GM21786 (cell line): ENCODE measurements at regions not wholly inside any gene's neighbourhood (a gene's known extent, or its start where the extent isn't known, plus 50 kb on each side); places are given as distances from the start of the nearest gene placed in this dataset.

Source experiments
- ATAC-seq: cut with Tn5 transposase; IDR thresholded peaks from one replicate; pipeline ENCODE4 v1.9.1; 2021; ENCODE audit not compliant: unreplicated experiment

DNA sequence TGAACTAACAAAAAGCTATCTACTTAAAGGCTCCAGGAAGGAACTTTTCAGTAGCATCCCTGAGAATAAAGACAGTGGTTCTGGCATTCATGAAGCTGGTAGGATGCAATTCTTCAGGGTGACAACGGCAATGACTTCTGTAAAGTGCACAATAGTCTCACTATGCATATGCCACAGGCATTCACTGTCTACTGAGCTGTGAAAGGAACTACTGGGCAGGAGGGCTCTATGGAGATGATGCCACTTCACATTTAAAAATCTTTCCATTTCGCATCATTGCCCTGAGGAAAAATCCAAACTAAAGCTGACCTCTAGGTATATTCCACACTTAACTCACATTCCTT, 2020.6 kb upstream of the PCDH20 start:
- no peak for ATAC-seq

DNA sequence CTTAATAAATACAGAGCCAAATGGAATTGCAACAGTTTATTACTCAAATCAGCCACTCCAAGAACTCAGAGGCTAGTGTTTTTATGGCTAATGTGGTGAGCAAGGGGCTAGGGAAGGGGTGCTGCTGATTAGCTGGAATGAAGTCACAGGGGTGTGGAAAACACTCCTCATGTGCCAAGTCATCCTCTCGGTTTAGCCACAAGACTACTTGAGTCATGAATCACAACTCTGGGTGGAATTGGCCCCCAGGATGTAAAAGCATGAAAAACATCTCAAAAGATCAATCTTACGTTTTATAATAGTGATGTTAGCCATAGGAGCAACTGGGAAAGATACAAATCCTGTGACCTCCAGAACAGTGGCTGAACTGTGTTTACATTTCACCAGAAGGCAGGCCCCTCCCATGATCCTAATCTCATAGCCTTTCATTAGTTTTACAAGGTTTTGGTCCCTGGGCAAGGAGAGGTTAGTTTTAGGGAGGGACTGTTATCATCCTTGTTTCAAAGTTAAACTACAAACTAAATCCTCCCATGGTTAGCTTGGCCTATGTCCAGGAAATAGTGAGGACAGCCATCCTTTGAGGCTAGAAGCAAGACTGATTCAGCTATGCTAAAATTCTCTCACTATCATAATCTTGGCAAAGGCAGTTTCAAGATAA, 2020.1 kb upstream of the PCDH20 start:
- ATAC-seq = no peak

- no peak for ATAC-seq
These were observed 2018.0 kb upstream of the PCDH20 start for GRCh38 chr13:63433546-63434150.

GRCh38 chr13:63427170-63427569, 2011.5 kb upstream of the PCDH20 start:
- no peak for ATAC-seq

DNA sequence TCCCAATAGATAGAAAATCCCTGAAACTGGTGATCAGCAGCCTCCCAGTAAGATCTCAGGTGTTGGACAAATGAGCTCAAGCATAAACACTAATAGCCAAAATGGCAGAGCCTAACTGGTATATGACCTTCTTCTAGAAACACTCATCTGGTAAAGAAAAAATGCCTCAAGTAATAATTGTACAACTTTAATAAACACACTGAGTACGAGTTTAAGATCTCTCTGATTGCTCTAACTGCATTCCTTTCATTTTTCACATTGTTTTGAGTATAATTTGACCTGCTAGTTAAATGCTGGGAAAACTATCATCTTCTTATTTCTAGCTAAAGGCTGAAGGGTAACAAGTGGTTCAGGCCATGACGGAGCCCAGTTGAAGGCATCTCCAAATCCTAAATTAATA, 2009.5 kb upstream of the PCDH20 start:
- ATAC-seq = no peak

- no peak for ATAC-seq
These were observed 2005.5 kb upstream of the PCDH20 start for GRCh38 chr13:63421123-63421522.

- no peak for ATAC-seq
These were observed 2005.0 kb upstream of the PCDH20 start for GRCh38 chr13:63420685-63421084.

GRCh38 chr13:63414247-63414646, 1998.6 kb upstream of the PCDH20 start:
- ATAC-seq = no peak

DNA sequence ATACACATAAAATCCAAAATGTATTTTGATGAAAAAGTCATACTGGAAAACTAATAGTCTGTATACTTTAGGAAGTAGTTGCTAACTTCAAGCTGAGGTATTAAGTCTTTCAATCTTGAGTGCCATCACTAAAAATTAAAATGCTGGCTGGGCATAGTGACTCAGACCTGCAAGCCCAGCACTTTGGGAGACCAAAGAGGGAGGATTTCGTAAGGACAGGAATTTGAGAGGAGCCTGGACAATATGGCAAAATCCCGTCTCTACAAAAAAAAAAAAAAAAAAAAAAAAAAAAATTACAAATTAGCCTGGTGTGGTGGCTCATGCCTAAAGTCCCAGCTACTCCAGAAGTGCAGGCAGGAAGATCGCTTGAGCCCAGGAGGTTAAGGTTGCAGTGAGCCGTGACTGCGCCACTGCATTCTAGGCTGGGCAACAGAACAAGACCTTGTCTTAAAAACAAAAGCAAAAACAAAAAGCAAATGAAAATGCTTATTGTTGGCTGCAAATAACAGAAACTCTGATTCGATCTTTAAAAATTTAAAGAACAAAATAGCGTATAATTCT, 1994.2 kb upstream of the PCDH20 start:
- no peak for ATAC-seq

GRCh38 chr13:63408331-63409189, 1992.9 kb upstream of the PCDH20 start:
- no peak for ATAC-seq

- ATAC-seq = no peak
These were observed 1988.1 kb upstream of the PCDH20 start for GRCh38 chr13:63403733-63404132.

GRCh38 chr13:63396746-63397145, 1981.1 kb upstream of the PCDH20 start:
- ATAC-seq = no peak

DNA sequence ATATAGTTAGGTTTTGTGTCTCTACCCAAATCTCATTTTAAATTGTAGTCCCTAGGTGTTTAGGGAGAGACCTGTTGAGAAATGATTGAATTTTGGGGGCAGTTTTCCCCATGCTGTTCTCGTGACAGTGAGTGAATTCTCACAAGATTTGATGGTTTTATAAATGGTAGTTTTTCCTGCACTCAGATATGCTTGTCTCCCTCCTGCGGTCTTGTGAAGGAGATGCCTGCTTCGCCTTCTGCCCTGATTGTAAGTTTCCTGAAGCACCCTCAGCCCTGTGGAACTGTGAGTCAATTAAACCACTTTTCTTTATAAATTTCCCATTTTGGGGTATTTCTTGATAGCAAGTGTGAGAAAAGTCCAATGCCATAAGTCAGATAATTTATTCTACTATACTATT, 1977.5 kb upstream of the PCDH20 start:
- ATAC-seq = no peak

- no peak for ATAC-seq
These were observed 1974.1 kb upstream of the PCDH20 start for GRCh38 chr13:63389756-63390155.

- no peak for ATAC-seq
These were observed 1965.6 kb upstream of the PCDH20 start for GRCh38 chr13:63381078-63381859.

GRCh38 chr13:63377986-63378385, 1962.3 kb upstream of the PCDH20 start:
- no peak for ATAC-seq

- ATAC-seq = no peak
These were observed 1954.5 kb upstream of the PCDH20 start for GRCh38 chr13:63370101-63370500.

- ATAC-seq = no peak
These were observed 1952.0 kb upstream of the PCDH20 start for GRCh38 chr13:63367522-63368198.

DNA sequence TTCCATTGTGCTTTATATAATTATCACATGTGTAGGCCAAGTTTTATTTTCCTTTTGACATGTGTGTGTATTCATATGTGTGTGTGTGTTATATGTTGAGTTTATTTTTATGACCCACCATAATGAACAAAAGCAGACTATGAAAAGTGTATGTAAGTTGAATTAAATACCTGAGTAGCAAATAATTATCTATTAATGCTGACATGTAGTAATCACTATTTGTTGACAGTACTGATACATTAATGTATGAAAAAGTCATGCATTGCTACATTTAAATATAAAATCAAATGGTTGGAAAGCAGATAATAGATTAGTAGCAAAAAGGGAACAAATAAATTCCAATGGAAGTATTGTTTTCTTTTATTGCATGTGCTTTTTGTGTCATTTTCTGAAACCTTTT, 1948.5 kb upstream of the PCDH20 start:
- ATAC-seq = no peak

DNA sequence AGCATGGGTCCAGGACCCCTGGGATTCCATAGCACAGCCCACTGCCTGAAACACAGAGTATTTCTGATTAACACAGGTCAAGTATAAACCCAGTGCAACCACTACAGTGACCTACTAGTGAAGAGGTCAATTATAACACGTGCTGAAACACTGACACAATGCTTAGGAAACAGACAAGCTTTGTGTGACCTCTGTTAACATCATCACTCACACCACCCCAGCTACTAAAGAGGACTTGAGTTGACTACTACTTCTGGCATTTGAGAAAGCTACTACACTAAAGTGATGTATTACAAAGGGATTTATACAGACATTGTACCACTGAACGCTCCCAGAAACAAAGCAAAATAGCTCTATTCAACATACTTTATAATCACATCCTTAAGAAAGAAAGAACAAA, 1935.9 kb upstream of the PCDH20 start:
- ATAC-seq = no peak

- no peak for ATAC-seq
These were observed 1935.4 kb upstream of the PCDH20 start for GRCh38 chr13:63351081-63351480.
